CD4-positive, alpha-beta T cell (primary cell): ENCODE measurements at regions not wholly inside any gene's neighbourhood (a gene's known extent, or its start where the extent isn't known, plus 50 kb on each side); places are given as distances from the start of the nearest gene placed in this dataset.

Experiments used
- ATAC-seq: fragments of 200-7000 bp; cut with Tn5 transposase; one replicate; pipeline ENCODE4 v1.10.0; 2022; ENCODE audit warnings: mild to moderate bottlenecking; ENCODE audit not compliant: poor library complexity
- CTCF ChIA-PET: fragments of 350-600 bp; sonication (Branson Sonifier 250); formaldehyde crosslinking; loops from one replicate; lab custom pipeline; 2021; ENCODE audit warnings: antibody characterized with exemption, inconsistent platforms; lab: Charles Lee
- POLR2A ChIA-PET: fragments of 350-600 bp; sonication (Branson Sonifier 250); formaldehyde crosslinking; loops from one replicate; lab custom pipeline; 2021; ENCODE audit warnings: antibody characterized with exemption, inconsistent platforms; lab: Charles Lee
- DNase-seq, 14 experiments: peaks; one replicate each; pipeline ENCODE4 v3.0.0-alpha.2; 2013 to 2020; ENCODE audit warnings: mixed read lengths in 2 of 14
- H3K27ac ChIP-seq, 2 donors: one replicate each; pipeline versions ENCODE4 v1.5.1 to v1.7.0; 2013; ENCODE audit warnings: low read length in 2 of 2, low read depth in 1 of 2, mild to moderate bottlenecking in 1 of 2
- H3K27me3 ChIP-seq, 2 experiments: 1 replicate in 1 of 2; 2 replicates in 1 of 2; pipeline versions ENCODE4 v1.6.1 to v1.7.0; 2013; ENCODE audit warnings: low read length in 2 of 2, control low read depth in 1 of 2, mild to moderate bottlenecking in 1 of 2, moderate library complexity in 1 of 2; ENCODE audit not compliant: insufficient read depth in 2 of 2, control insufficient read depth in 1 of 2
- H3K36me3 ChIP-seq: one replicate; pipeline ENCODE4 v1.6.1; 2013; ENCODE audit warnings: low read length, control low read depth; ENCODE audit not compliant: insufficient read depth
- H3K4me1 ChIP-seq: one replicate; pipeline ENCODE4 v1.6.1; 2013; ENCODE audit warnings: low read length, control low read depth; ENCODE audit not compliant: insufficient read depth
- H3K4me3 ChIP-seq: one replicate; pipeline ENCODE4 v1.5.1; 2013; ENCODE audit warnings: mild to moderate bottlenecking, low read length, moderate library complexity
- H3K9me3 ChIP-seq, 2 experiments: 1 replicate in 1 of 2; 2 replicates in 1 of 2; pipeline versions ENCODE4 v1.6.1 to v1.7.0; 2013; ENCODE audit warnings: low read length in 2 of 2, mild to moderate bottlenecking in 2 of 2, control low read depth in 1 of 2, moderate library complexity in 1 of 2; ENCODE audit not compliant: control insufficient read depth in 1 of 2, insufficient read depth in 1 of 2
- H3K27ac Mint-ChIP-seq: one replicate; pipeline ENCODE4 v1.8.0; 2020; ENCODE audit warnings: mixed read lengths
- H3K27me3 Mint-ChIP-seq: one replicate; pipeline ENCODE4 v1.8.0; 2021; ENCODE audit warnings: mixed read lengths
- H3K36me3 Mint-ChIP-seq: one replicate; pipeline ENCODE4 v1.8.0; 2021; ENCODE audit warnings: low read depth, mixed read lengths
- H3K4me1 Mint-ChIP-seq: one replicate; pipeline ENCODE4 v1.8.0; 2021; ENCODE audit warnings: low read depth, mixed read lengths
- H3K4me3 Mint-ChIP-seq: one replicate; pipeline ENCODE4 v1.8.0; 2020; ENCODE audit warnings: mild to moderate bottlenecking, mixed read lengths
- H3K9me3 Mint-ChIP-seq: one replicate; pipeline ENCODE4 v1.8.0; 2020; ENCODE audit warnings: mixed read lengths
- intact Hi-C, 2 experiments: fragments of 100-400 bp; cut with DNase I in 1 of 2; cut with micrococcal nuclease in 1 of 2; formaldehyde crosslinking; loops; one replicate each; pipeline versions ENCODE4 v1.15.1 to v1.9.0; 2023 to 2025; cut with DNase I, micrococcal nuclease
- TF ChIP-seq, protein P1 (sequence below): fragments of 200-600 bp; IDR thresholded peaks from one replicate; pipeline ENCODE4 v1.8.0; 2022; ENCODE audit warnings: antibody characterized with exemption, mild to moderate bottlenecking

DNA sequence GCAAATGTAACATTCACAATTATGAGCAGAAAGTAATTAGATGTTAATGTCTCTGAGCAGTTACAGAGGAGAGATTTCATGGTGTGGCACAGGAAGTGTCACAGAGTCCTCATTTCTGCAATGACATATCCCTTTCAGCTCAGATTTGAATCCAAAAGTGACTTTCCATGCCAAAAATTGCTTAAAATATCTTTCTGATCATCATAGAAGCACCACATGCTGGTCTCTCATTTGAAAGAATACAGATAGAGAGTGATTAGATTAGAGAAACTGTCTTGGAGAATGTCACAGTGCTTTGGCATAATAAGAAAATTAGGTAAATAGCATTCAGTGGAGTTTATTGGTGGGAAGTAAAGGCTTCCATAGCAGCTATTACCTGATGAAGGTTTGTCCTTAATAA, 383.4 kb upstream of the CDH2 start:
- TF ChIP-seq, protein P1, sequence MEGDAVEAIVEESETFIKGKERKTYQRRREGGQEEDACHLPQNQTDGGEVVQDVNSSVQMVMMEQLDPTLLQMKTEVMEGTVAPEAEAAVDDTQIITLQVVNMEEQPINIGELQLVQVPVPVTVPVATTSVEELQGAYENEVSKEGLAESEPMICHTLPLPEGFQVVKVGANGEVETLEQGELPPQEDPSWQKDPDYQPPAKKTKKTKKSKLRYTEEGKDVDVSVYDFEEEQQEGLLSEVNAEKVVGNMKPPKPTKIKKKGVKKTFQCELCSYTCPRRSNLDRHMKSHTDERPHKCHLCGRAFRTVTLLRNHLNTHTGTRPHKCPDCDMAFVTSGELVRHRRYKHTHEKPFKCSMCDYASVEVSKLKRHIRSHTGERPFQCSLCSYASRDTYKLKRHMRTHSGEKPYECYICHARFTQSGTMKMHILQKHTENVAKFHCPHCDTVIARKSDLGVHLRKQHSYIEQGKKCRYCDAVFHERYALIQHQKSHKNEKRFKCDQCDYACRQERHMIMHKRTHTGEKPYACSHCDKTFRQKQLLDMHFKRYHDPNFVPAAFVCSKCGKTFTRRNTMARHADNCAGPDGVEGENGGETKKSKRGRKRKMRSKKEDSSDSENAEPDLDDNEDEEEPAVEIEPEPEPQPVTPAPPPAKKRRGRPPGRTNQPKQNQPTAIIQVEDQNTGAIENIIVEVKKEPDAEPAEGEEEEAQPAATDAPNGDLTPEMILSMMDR: no peak
- POLR2A ChIA-PET: no interaction called here
- H3K4me1 Mint-ChIP-seq: no peaks in the 10 kb centered on the region
- ATAC-seq (no peak), DNase-seq (no peak)
- H3K9me3 ChIP-seq: peaks cover 0 to 5% of the 10 kb centered on the region in 2 experiments
- no peaks in the 10 kb centered on the region for H3K36me3 ChIP-seq
- H3K27ac ChIP-seq: no peak overlapping the region
- no peak overlapping the region for H3K4me3 Mint-ChIP-seq
- H3K9me3 Mint-ChIP-seq: peaks cover 3% of the 10 kb centered on the region
- CTCF ChIA-PET: no interaction called here
- H3K4me3 ChIP-seq: no peak overlapping the region
- H3K27me3 Mint-ChIP-seq: no peaks in the 10 kb centered on the region
- H3K27ac Mint-ChIP-seq: no peak overlapping the region
- intact Hi-C loops: no loop called here
- H3K27me3 ChIP-seq: no peaks in the 10 kb centered on the region
- no peaks in the 10 kb centered on the region for H3K36me3 Mint-ChIP-seq
- H3K4me1 ChIP-seq: no peaks in the 10 kb centered on the region

DNA sequence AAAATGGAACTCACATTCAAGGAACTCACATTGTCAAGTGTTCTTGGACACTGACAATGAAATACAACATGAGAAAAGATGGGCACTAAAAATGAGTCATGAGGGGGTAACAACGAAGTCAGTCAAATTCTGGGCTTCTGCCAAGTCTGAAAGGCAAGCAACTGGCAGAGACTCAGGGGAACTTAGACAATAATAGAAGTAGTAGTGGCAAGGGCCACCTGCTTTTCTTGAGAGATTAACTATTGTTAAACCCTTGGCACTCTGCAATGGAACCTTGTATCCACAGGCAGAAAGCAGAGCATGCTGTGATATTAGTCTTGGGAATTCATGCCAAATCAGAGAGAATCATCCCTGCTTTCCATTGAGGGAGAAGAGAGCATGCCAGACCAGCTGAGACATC, 382.6 kb upstream of the CDH2 start:
- intact Hi-C loops: no loop called here
- ChIA-PET CTCF (no interaction called here), POLR2A (no interaction called here)
- no peak overlapping the region for H3K4me3 Mint-ChIP-seq
- Histone ChIP-seq H3K4me1 (no peaks in the 10 kb centered on the region), H3K4me3 (no peak overlapping the region), H3K27me3 (no peaks in the 10 kb centered on the region), H3K27ac (no peak overlapping the region), H3K9me3 (peaks cover 0 to 4% of the 10 kb centered on the region in 2 experiments), H3K36me3 (no peaks in the 10 kb centered on the region)
- no peak overlapping the region for H3K27ac Mint-ChIP-seq
- no peak for ATAC-seq
- no peaks in the 10 kb centered on the region for H3K36me3 Mint-ChIP-seq
- no peaks in the 10 kb centered on the region for H3K4me1 Mint-ChIP-seq
- DNase-seq: no peak
- no peaks in the 10 kb centered on the region for H3K27me3 Mint-ChIP-seq
- peaks cover 5% of the 10 kb centered on the region for H3K9me3 Mint-ChIP-seq
- TF ChIP-seq, protein P1: no peak

DNA sequence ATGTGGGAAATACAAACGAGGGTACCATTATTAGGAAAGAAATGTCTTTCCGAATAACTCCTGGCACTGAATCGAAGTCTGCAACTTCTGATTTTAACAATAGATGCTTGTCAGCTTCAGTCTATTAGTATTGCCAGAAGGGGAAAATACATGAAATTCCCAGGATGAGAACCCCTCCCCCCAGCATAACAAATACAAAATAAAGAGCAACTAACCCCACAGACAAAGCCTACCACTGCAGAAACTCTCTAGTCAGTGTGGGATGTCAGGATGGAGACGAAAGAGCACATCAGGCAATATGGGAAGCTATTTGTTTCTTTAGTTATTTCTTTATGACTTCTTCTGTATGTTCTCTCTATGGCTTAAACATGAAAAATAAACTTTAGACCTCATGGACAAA, 365.0 kb upstream of the CDH2 start:
- ChIA-PET CTCF (no interaction called here), POLR2A (no interaction called here)
- Histone ChIP-seq H3K9me3 (peaks cover 0 to 13% of the 10 kb centered on the region in 2 experiments), H3K36me3 (no peaks in the 10 kb centered on the region), H3K27me3 (no peaks in the 10 kb centered on the region), H3K4me1 (no peaks in the 10 kb centered on the region), H3K27ac (no peak overlapping the region), H3K4me3 (no peak overlapping the region)
- intact Hi-C loops: no loop called here
- DNase-seq (no peak), ATAC-seq (no peak)
- Mint-ChIP-seq H3K4me1 (no peaks in the 10 kb centered on the region), H3K36me3 (no peaks in the 10 kb centered on the region), H3K27me3 (no peaks in the 10 kb centered on the region), H3K4me3 (no peak overlapping the region), H3K9me3 (peaks cover 19% of the 10 kb centered on the region), H3K27ac (no peak overlapping the region)
- TF ChIP-seq, protein P1: no peak
